GDM1 (cell line): ENCODE measurements at regions not wholly inside any gene's neighbourhood (a gene's known extent, or its start where the extent isn't known, plus 50 kb on each side); places are given as distances from the start of the nearest gene placed in this dataset.
"Not testable (repeated sequence)": the region's sequence is repeated elsewhere in the genome, so short reads cannot be mapped to it uniquely, and the experiment has no call there.

Experiments
- DNase-seq: peaks from one replicate; lab custom pipeline; 2025; lab: John Stamatoyannopoulos, UW

- DNase-seq, result no peak
Observed at GRCh38 chr6:84926189-84927155, 162.1 kb upstream of the TBX18 start.

GRCh38 chr6:84921891-84922290 lies 157.5 kb upstream of the TBX18 start:
- no peak for DNase-seq

DNA sequence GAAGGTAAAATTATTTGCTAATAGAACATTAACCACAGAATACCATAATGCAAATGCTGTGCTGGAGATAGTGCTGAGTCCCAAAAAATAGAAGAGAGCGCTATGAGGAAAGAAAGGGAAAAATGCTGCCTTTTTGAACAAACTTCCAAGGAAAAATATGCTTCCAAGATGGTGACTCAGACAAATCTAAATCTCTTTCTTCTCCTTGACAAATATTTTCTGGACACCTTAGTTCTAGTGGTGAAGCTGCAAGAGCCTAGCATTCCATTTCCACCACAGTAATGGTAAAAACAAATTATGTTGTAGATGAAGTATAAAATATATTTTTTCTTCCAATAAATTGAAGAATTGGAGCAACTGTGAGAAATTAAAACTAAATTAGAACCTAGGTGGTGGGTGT lies 155.6 kb upstream of the TBX18 start:
- no peak for DNase-seq

DNA sequence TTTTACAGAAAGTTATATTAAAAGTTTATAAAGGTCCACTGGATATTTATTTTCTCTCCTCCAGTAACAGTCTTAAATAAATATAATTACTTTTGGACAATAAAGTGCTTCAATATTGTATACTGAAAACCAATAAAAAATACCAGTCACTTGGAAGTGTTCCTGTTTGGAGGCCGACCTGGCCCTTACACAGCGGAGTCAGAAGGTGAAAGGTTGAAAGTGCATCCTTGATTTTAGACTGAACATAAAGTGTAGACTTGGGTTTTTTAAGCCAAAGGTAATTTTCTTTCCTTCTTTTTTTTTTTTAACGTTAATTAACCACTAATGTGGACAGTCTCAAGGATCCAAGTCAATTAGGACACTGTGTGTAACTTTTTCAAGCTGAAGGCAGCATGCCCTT lies 152.3 kb upstream of the TBX18 start:
- no peak for DNase-seq

GRCh38 chr6:84912472-84913322 lies 148.3 kb upstream of the TBX18 start:
- DNase-seq, result no peak

DNA sequence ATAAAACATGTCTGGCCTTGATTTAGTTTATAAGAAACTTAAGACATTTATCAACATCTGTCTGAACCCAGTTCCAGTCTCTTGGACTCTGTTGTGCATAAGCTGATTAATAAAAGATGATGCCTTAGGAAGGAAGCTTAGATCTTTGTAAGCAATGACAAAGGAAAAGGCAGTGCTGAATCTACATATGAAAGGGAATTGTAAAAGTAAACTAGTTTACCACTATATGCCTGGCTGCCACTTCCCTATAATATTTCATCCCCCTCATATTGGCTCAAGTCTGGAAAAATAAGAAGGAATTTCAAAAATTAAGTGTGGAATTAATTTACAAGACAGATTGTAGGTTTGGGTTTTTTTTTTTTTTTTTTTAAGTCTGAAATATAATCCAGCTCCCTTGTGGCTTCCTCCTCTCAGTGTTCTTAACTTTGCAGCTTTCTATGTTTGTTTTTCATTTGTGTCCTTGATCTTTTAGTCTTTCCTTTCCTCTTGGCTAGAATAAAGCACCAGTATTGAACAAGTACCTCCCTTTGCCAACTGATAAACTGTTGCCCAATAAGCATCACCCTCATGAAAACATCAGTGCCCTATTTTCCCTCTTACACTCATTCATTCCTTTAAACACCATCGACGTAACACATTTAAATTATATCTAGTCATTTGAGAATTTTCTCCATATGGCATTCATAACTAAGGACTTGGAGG lies 146.7 kb upstream of the TBX18 start:
- no peak for DNase-seq

DNA sequence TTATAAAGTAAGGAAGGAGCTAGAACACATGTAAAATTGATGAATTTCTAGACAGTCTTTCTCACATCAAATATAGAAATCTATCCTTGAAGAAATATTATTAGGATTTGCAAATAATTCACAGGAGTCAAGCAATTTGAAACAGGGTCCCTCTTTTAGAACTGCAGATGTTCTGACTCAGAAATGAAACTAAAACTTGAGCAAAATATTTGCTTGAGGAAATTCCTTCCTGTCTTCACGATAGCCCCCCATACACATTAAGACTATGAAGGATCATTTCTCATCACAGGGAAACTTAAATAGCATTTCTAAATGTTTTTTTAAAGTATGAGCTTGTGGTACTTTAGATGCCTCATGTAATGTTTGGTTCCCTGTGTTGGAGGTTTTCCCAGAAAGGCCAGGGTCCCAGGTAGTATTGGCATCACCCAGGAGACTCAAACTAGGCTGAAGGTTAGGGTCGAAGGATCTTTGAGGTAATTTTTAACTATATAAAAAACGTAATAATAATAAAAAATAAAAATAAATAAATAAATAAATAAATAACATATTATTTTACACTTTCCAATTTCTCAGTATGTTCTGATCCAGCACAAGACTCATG lies 144.0 kb upstream of the TBX18 start:
- DNase-seq, result no peak

GRCh38 chr6:84906514-84906913 lies 142.1 kb upstream of the TBX18 start:
- DNase-seq, result no peak

DNA sequence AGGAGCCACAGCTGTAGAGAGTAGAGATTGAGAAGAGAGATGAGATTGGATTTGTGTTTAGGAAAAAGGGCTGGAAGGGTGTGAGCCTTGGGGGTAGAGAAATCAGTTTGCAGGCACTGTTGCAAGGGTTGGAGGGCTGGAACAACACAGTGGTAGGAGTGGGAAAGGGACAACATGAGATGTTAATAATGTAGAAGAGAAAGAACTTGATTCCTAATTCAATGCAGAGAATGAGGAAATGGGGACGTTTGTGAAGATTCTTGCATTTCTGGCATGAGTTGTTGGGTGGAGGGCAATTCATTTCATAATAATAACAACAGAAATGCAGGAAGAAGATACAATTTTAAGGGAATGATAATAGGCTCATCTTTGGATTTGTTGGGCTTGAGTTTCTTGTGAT lies 141.4 kb upstream of the TBX18 start:
- no peak for DNase-seq

DNA sequence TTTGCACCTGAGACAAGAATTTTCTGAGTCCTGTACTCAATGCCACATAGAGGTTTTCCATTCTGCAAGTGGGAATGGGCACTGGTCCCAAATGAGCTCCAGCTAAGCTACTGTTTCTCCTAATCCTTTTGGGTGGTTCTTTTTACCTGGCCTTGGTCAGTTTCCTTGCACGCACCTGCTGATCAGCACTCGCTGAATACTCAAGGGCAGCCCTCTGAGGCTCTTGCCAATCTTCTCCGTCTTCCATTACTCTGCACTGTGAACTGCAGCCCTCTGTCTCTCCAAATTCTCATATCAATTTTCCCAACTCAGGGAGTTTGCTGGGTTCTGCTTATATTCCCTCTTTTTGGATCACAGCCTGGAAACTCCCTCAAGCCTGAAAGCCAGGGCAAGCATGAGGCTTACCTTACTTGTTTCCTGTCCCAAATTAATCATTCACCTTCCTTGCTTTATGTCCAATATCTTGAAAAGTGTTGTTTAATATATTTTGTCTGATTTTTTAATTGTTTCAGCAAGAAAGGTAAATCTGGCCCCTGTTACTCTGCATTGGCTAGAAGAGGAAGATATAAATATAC lies 138.0 kb upstream of the TBX18 start:
- DNase-seq, result no peak

GRCh38 chr6:84897988-84898594 lies 133.7 kb upstream of the TBX18 start:
- no peak for DNase-seq

DNA sequence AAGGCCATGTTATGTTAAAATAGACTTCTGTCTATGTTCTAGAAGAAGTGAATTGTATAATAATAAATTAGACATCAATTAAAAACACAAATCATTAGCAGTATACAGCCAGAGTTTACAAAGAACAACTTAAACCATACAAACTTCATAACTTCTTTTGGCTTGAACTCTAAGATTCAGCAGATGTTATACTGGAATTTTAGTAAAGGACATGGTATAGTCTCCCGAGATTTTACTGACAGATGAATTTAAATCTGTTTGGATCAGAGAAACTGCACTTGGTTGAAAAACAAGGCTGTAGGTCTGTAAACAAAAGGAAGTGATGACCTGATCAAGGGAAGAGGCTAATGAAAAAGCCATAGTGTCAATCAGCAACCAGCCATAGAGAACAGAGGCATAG lies 132.6 kb upstream of the TBX18 start:
- DNase-seq, result no peak

GRCh38 chr6:84892671-84893070 lies 128.3 kb upstream of the TBX18 start:
- no peak for DNase-seq

- DNase-seq, result no peak
Observed at GRCh38 chr6:84882768-84883766, 118.7 kb upstream of the TBX18 start.

GRCh38 chr6:84879385-84879784 lies 115.0 kb upstream of the TBX18 start:
- DNase-seq, result not testable (repeated sequence)

- DNase-seq, result no peak
Observed at GRCh38 chr6:84877515-84878210, 113.3 kb upstream of the TBX18 start.

DNA sequence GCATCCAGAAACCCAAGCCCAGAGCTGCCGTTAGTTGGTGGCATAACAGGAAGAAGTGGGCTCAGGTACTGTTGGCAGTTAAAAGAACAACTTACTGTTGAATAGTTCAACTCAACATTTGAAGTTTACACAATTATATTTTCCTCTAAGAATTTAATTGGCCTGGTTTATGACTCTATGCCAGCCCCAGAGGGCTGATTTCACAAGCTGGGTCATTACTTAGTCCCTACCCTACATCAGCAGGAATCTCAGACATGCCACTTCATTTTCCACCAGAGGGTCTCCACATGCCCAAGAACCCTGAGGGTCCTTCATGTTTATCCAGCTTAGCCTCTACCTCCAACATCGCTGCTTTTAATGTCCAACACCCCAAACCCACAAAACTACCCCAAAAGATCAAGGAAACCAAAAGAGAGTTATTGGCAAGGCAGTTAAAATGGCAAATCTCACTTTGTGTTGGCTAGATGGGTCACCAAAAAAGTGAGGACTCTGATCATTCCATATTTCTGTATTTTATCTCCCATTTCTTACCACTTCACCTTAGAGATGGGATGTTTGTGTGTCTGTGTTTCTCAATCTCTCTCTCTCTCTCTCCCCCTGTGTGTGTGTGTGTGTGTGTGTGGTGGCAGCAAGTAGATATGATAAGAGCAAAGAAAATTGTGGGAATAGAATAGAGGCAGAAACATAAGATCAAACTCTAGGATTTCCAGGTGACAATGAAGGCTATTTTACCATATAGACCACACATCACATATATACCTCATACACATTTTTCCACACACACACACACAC lies 112.5 kb upstream of the TBX18 start:
- DNase-seq, result no peak

DNA sequence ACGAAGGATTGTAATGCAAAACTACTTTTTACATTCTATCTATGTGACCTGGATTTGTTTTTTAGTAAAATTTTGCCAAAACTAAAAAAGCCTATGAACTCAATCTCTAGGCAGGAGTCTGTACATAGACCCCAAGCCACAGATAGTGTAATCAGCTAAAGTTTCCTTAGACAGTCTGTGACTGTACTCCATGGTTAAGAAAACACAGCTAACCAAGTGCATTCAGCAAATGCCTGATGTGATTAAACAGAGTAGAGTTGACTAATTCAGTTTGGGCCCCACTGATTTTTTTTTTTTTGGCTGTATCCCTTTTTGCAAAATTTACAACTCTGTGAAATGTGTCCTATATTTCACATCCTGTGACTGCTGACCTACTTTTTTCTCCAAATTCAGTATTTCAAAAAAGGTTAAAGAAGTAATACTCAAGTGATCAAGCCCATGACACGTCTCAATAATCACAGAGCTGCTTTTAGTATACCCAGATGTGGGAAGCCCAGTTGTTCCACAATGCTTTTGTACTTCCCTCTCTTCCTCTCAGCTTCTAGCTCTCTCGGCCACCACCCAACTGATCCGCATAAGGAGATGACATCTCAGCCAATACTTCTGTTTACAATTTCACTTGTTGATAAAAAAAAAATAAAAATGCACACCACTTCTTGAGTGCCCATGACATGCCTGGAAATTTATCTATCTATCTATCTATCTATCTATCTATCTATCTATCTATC lies 108.8 kb upstream of the TBX18 start:
- DNase-seq, result no peak
